Non-pigmented ciliary epithelial cell (primary cell): ENCODE measurements at regions not wholly inside any gene's neighbourhood (a gene's known extent, or its start where the extent isn't known, plus 50 kb on each side); places are given as distances from the start of the nearest gene placed in this dataset.

Experiments
- DNase-seq: peaks from one replicate; pipeline ENCODE4 v3.0.0-alpha.2; 2010; ENCODE audit warnings: low read depth

- no peak for DNase-seq
These were observed 52.5 kb upstream of the SMARCA2 start for GRCh38 chr9:1962588-1963106.

GRCh38 chr9:1964093-1964492 lies 51.1 kb upstream of the SMARCA2 start:
- no peak for DNase-seq
